NT2/D1 (cell line): ENCODE measurements at regions not wholly inside any gene's neighbourhood (a gene's known extent, or its start where the extent isn't known, plus 50 kb on each side); places are given as distances from the start of the nearest gene placed in this dataset.
A peak's percentile ranks its signal among the peaks of the same experiment; 100 is the strongest.

Source experiments
- DNase-seq: peaks from one replicate; pipeline ENCODE4 v3.0.0-alpha.2; 2011; ENCODE audit warnings: low read depth, low spot score
- H3K27me3 ChIP-seq: 2 replicates; pipeline ENCODE4 v1.6.0; 2011; ENCODE audit warnings: mild to moderate bottlenecking; ENCODE audit not compliant: insufficient read length, insufficient read depth
- H3K36me3 ChIP-seq: 2 replicates; pipeline ENCODE4 v1.6.1; 2011; ENCODE audit warnings: mild to moderate bottlenecking, low read length, mixed read lengths; ENCODE audit not compliant: insufficient read depth, insufficient read length
- H3K4me1 ChIP-seq: 2 replicates; pipeline ENCODE4 v1.5.1; 2011; ENCODE audit not compliant: insufficient read depth, insufficient read length
- H3K4me3 ChIP-seq: 2 replicates; pipeline ENCODE4 v1.5.1; 2011; ENCODE audit warnings: low read depth; ENCODE audit not compliant: insufficient read length
- H3K9ac ChIP-seq: 2 replicates; pipeline ENCODE4 v1.6.0; 2011; ENCODE audit warnings: low read depth; ENCODE audit not compliant: insufficient read length
- H3K9me3 ChIP-seq: 2 replicates; pipeline ENCODE4 v1.5.1; 2011; ENCODE audit warnings: mild to moderate bottlenecking, low read length; ENCODE audit not compliant: insufficient read depth
- SUZ12 ChIP-seq: IDR thresholded peaks from 2 replicates; pipeline ENCODE4 v1.6.1; 2011; ENCODE audit not compliant: insufficient read length, insufficient read depth; ENCODE audit errors: extremely low read depth
- YY1 ChIP-seq: IDR thresholded peaks from 2 replicates; pipeline ENCODE4 v1.6.1; 2011; ENCODE audit not compliant: insufficient read length, insufficient read depth
- ZNF274 ChIP-seq: IDR thresholded peaks from 2 replicates; pipeline ENCODE4 v1.6.1; 2011; ENCODE audit warnings: mild to moderate bottlenecking, low read depth, low read length

DNA sequence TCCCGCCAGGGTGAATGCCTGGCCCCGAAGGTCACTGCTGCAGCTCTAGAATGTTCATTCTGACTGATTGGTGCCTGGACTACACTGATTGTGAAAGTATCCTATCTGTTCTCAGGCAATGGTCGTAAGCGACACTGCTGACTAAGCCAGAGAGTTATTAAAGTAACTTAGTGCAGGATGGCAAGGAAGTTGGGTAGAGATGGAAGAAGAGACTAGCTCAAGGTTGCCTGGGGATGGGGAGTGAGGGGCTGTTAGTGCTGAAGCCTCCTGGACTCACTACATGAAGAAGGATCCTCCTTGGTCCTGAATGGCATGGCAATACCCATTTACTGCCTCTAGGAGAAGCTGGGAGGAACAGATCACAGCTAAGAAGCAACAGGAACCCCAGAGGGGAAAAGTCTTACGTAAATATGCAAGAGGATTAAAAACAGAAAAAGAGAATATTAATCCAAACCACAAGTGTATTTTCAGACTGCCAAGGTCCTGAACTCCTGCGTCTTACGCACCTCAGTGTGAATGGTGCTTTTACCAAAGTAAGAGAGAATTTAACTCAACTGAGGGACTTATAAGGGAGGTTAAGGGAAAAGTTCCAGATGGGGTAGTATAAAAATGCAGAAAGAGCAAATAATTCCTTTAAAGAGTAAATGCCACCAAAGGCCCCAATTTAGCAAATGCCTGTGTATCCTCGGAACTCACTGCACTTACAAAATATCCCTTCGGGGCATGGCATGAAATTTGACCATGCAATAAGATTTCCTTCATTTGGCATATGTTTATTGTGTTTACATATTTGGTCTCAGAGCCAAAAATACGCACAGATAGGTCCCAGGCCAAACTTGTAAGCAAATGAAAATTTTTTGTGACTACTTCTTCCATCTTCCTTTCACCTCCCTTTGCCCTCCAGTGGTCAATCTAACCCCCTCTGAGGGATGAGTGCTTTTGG lies 64.0 kb upstream of the DGKG start:
- no peak for TF ChIP-seq YY1
- TF ChIP-seq ZNF274 = no peak
- no peak for TF ChIP-seq SUZ12
- Histone ChIP-seq H3K4me3 (no peak overlapping the region), H3K9ac (no peak overlapping the region), H3K27me3 (no peaks in the 10 kb centered on the region), H3K9me3 (no peaks in the 10 kb centered on the region), H3K36me3 (no peaks in the 10 kb centered on the region), H3K4me1 (peaks cover 7% of the 10 kb centered on the region)
- DNase-seq = peak; percentile 30

- TF ChIP-seq SUZ12 = no peak
- no peak for TF ChIP-seq ZNF274
- TF ChIP-seq YY1 = no peak
- Histone ChIP-seq H3K9me3 (no peaks in the 10 kb centered on the region), H3K27me3 (no peaks in the 10 kb centered on the region), H3K4me3 (no peak overlapping the region), H3K4me1 (no peaks in the 10 kb centered on the region), H3K36me3 (no peaks in the 10 kb centered on the region), H3K9ac (no peak overlapping the region)
- DNase-seq = no peak
Measured at GRCh38 chr3:186421946-186422345, 59.9 kb upstream of the DGKG start.

DNA sequence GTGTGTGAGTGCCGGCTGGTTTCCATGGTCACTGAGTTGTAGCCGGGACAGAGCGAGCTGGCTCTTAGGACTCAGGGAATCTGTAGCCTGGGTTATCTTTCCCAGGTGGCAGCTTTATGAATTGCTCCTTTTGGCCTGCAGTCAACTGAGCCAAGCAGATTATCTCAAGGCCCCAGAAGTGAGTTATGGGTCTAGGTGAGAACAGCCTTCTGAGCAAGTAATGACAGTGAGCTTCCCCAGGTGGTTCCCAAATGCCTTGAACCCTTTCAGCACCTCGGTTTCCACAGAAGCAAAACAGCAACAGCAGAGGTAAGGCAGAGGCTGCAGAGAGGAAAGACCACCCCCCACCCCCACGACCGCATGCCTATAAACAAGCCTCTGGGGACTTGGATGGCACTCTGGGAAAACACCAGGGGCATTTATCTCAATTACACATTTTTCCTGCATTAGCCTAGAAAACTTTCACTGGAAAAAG lies 56.7 kb upstream of the DGKG start:
- Histone ChIP-seq H3K9ac (no peak overlapping the region), H3K36me3 (no peaks in the 10 kb centered on the region), H3K27me3 (no peaks in the 10 kb centered on the region), H3K4me1 (no peaks in the 10 kb centered on the region), H3K4me3 (no peak overlapping the region), H3K9me3 (no peaks in the 10 kb centered on the region)
- no peak for DNase-seq
- TF ChIP-seq ZNF274 = no peak
- no peak for TF ChIP-seq SUZ12
- no peak for TF ChIP-seq YY1

- Histone ChIP-seq H3K9ac (no peak overlapping the region), H3K4me3 (no peak overlapping the region), H3K4me1 (no peaks in the 10 kb centered on the region), H3K9me3 (no peaks in the 10 kb centered on the region), H3K27me3 (no peaks in the 10 kb centered on the region), H3K36me3 (no peaks in the 10 kb centered on the region)
- TF ChIP-seq ZNF274 (no peak), SUZ12 (no peak), YY1 (no peak)
- DNase-seq = no peak
Measured at GRCh38 chr3:186417791-186418190, 55.8 kb upstream of the DGKG start.

DNA sequence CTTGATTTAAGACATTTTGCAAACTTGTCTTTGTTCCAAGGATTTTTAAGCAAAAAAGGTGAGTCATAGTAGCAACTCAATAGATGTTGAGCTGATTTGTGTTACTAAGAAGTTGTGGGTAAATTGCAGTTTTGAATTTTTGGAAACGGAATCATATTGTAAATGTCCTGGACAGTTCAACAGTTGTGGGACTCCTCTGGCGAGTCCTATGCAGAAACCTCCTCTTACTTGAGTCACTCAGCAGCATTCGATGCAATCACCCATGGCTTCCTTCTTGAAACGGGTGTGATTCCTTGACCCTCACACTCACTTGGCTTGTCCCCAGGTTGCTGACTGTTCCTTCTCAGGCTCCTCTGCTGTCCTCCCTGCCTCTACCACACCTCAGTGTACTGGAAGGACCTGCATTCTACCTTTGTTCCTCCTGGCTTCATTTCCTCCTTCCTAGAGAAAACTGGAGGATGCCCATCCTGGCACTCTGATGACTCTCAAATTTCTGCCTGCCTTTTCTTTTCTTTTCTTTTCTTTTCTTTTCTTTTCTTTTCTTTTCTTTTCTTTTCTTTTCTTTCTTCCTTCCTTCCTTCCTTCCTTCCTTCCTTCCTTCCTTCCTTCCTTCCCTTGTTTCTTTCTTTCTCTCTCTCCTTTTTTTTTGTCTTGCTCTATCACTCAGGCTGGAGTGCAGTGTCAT lies 52.8 kb upstream of the DGKG start:
- no peak for TF ChIP-seq ZNF274
- TF ChIP-seq SUZ12 = no peak
- TF ChIP-seq YY1 = no peak
- H3K9ac ChIP-seq = no peak overlapping the region
- H3K36me3 ChIP-seq = no peaks in the 10 kb centered on the region
- H3K9me3 ChIP-seq = no peaks in the 10 kb centered on the region
- no peaks in the 10 kb centered on the region for H3K4me1 ChIP-seq
- no peaks in the 10 kb centered on the region for H3K27me3 ChIP-seq
- no peak for DNase-seq
- H3K4me3 ChIP-seq = no peak overlapping the region

- H3K9ac ChIP-seq = no peak overlapping the region
- peak overlapping the region; percentile 9 for H3K4me3 ChIP-seq
- H3K27me3 ChIP-seq = no peaks in the 10 kb centered on the region
- no peaks in the 10 kb centered on the region for H3K36me3 ChIP-seq
- peaks cover 2% of the 10 kb centered on the region for H3K4me1 ChIP-seq
- peak; percentile 23 for DNase-seq
- TF ChIP-seq YY1 = no peak
- no peak for TF ChIP-seq SUZ12
- no peak for TF ChIP-seq ZNF274
- H3K9me3 ChIP-seq = no peaks in the 10 kb centered on the region
Measured at GRCh38 chr3:186413615-186414415, 51.8 kb upstream of the DGKG start.
